ENCODE measurements at regions not wholly inside any gene's neighbourhood (a gene's known extent, or its start where the extent isn't known, plus 50 kb on each side); places are given as distances from the start of the nearest gene placed in this dataset.

- no peak for DNase-seq
Measured at GRCh38 chr18:41617647-41618046, 337.4 kb upstream of the PIK3C3 start.

GRCh38 chr18:41613003-41613609 is 341.9 kb upstream of the PIK3C3 start:
- no peak for DNase-seq

DNA sequence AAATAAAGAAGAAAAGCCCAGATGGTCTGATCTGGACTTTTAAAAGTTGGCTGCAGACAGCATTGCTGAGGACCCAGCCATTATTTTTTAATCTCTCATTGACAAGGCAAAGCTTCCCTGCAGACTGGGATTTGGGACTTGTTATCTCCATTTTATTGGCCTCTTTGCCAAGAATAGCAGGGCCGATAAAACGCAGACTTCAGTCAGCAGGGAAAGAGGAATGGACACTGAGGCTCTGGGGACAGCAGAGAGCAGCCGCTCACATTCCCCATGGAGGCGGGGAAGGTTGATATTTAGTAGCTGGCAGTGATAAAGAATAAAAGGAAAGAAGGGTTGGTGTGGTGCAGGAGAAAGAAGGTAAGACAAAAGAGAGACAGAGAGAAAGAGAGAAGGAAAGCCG is 350.1 kb upstream of the PIK3C3 start:
- DNase-seq = no peak

GRCh38 chr18:41602034-41602433 is 353.0 kb upstream of the PIK3C3 start:
- no peak for DNase-seq

GRCh38 chr18:41600693-41601391 is 354.2 kb upstream of the PIK3C3 start:
- no peak for DNase-seq

- DNase-seq = no peak
Measured at GRCh38 chr18:41599466-41599865, 355.6 kb upstream of the PIK3C3 start.

DNA sequence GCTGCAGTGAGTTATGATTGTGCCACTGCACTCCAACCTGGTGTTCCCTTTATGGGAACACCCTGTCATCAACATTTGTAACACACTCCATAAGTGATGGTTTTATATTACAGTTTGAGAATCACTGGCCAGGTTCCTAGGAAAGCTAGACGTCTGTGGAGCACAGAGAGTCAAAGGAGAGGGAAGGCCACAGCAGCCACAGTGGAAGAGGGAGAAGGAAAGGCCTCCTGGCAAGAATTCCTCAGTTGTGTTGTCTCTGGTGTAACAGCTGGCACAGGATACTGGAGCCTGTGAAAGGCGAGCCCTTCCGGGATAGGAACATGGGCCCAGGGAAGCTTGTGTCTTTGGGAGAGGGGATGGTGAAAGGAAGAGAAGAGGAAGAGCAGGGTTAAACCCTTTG is 360.5 kb upstream of the PIK3C3 start:
- no peak for DNase-seq

- no peak for DNase-seq
Measured at GRCh38 chr18:41593171-41593675, 361.8 kb upstream of the PIK3C3 start.

DNA sequence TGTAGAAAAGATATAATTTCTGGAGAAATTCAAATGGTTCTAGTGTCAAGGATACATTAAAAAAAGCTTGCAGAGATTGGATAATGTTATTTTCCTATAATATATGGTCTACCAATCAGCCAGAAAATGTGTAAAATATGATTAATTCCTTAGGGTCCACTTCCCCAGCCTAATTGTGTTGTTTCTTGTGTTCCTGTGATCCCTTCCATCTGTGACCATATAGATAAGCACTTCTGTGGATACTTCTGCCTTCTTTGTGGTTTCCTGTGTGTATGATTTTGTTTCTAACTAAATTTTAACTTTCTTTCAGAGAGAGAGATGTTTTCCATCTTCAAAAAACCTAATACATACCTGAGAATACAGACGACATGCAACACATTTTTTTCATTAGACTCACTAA is 367.1 kb upstream of the PIK3C3 start:
- DNase-seq = no peak

DNA sequence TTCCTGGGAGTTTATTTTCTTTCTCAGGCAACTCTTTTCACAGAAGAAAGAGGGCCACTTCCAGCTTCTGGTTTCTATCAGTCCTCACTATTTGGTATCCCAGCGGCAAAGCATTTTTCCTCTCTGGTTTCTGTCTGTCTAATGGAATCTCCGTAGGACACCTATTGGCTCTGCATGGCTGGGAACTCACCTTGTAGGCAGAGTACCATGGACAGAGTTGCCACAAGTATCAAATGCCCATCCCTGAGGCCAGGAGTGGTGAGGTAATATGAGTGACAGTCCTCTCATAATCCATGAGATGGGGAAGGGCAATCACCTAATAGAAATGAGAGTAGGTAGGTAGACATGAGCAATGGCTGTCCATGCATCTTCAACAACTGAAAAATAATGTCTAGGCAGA is 369.5 kb upstream of the PIK3C3 start:
- DNase-seq = no peak

DNA sequence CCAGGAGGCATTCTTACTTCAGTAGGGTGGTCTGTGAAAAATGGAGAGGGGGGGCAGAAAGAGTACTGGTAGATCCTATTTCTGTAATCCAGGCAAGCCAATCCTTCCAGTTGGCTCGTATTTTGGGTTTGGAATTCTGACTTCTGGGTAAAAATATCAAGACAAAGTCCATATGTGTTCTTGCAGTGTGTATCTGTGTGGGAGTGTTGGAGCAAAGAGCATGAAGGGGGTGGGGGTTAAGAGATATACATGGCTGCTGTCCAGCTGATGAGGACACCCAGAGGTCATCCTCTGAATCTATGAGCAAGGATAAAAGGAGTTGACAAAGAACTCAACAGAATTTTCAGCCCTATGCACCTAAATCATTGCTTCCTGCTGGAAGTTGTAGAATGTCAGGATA is 375.8 kb upstream of the PIK3C3 start:
- no peak for DNase-seq

DNA sequence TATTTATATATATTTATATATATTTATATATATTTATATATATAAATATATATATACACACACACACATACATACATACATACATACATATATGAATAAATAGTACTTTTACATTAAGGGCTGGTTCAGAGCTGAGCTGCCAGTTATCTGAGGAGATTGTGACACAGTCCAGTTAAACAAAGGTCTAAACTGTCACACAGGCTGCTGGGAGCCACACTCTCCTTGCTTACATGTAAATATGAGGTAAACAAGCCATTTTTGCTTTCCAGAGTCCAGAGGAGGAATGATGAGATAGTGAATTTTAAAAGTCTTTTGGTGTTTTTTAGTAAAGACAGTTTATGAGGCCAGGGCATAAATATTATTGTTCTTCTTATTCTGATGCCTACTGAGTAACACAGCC is 377.5 kb upstream of the PIK3C3 start:
- DNase-seq = no peak

DNA sequence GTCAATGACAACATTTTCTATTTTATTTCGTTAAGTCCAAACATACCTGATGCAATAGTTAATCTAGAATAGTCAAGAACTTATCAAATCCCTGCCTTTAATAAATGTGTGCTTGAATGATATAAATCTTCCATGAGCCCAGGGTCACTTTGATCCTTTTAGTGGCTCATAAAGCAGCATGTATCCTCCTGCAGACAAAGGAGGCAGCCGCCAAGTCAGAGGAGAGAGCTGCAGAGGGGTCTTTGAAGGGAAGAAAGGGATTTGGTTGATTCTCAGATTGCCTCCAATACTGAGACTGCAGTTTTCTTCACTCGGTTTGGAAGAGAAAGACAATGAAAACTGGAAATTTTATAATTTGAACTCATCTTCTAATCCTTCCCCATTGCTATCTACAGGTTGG is 378.4 kb upstream of the PIK3C3 start:
- no peak for DNase-seq

GRCh38 chr18:41569867-41570266 is 385.2 kb upstream of the PIK3C3 start:
- DNase-seq = no peak

DNA sequence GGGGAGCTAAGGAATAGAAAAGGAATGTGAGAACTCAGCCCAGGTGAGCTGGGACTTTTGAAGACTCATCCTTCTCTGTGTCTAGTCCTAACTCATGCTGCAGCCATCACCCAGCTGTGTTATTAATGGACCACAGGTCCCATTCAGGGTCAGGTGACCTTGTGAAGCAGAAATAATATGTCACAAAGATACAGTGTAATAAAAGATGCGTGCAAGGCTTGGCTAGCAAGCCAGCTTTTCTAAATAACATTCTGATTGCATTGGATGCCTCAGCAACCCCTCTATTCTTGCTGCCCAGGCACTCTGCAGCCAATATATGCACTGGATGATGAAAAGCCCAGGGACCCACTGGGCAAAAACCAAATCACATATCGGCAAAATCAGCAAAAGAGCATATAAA is 393.1 kb upstream of the PIK3C3 start:
- DNase-seq = no peak

GRCh38 chr18:41558715-41559114 is 396.3 kb upstream of the PIK3C3 start:
- no peak for DNase-seq

DNA sequence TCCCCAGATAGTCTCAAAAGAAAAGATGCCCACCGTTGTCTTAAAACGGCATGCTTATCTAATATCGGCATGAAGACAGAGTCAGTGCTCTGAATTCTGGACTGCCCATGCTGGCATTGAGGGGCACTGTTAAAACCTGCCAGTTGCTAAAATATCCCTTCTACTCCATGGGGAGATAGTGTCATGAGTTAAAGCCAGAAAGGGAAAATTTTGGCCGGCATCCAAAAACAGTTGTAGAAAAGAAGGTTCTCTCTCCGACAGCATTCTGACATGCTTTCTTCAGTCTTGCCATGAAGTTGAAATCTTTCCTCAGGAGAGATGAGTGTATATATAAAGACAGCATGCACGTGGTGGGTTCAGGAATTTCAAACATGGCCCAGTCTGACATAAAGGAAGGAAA is 401.3 kb upstream of the PIK3C3 start:
- DNase-seq = no peak

DNA sequence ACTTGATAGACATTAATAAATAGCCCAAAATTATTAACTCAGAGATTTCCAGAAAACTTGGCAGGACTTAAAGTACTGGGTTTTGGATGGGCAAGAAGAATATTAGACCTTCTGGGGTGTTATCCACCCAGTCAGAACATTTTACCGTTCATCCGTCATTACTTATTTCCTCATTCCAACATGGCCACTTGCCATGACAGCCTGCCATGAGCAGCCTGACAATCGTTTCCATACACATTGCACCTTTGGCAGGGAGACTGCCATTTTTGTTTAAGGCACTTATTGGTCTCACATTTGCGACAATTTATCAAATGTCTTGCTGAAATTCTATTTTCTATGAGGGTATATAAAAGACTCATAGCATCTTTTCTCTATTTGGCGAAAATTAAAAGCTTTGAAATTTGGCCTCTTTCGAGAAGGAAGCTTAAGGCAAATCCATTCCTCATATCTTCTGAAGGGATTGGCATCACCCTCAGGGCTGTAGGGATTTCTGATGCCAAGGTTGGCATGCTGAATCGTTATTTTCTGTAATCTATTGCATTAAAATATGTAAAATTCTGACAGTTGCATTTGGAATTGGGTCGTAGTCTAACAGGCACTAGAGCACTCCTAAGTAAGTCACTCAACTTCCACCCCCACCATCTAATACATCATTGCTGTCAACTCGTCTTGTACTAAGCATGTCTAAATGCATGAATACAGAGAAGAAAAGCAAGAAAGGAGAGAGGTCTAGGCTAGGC is 406.3 kb upstream of the PIK3C3 start:
- DNase-seq = no peak

DNA sequence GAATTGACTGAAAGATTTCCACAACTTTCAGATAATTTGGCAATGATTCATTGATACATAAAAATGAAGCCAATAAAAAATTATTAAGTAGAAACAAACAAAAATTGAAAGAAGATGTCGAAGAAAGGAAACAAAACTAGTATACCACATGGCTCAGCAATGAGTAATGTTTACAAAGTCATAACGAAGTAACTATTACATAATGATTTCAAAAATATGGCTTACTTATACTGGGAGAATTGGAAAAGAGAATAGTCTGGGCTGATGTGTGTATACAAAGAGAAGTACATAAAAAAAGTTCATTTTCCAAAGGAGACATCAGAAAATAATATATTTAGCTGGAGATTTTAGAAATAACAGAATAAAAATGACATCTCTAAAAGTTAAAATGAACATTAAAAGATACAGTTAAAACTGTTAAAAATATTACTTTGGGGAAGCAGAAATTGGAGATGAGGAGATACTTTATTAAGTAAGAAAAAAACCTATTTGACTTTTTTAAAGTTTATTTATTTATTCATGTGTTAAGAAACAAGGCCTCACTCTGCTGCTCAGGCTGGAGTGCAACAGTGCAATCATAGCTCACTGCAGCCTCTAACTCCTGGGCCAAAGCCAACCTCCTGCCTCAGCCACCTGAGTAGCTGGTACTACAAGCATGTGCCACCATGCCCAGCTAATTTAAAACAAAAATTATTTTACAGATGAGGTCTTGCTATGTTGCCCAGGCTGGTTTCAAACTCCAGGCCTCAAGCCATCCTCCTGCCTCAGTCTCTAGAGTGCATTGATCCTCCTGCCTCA is 409.7 kb upstream of the PIK3C3 start:
- DNase-seq = no peak

DNA sequence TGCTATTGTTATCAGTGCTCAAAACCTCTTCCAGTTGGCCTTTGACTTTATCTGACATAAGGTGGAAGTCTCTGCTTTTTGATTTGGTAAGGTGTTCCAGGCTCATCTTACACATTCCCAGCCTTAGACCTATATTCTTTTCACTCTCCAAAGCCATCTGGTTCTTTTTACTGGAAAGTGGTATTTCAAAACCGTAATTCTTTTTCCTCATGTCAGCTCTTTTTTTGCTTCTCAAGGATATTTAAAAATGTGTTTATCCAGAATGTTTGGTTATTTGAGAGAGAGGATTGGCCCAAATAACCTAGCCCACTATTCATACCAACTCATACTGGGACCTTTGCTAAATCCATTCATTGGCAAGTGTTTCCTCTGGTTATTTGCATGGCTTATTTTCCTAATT is 411.2 kb upstream of the PIK3C3 start:
- DNase-seq = no peak

DNA sequence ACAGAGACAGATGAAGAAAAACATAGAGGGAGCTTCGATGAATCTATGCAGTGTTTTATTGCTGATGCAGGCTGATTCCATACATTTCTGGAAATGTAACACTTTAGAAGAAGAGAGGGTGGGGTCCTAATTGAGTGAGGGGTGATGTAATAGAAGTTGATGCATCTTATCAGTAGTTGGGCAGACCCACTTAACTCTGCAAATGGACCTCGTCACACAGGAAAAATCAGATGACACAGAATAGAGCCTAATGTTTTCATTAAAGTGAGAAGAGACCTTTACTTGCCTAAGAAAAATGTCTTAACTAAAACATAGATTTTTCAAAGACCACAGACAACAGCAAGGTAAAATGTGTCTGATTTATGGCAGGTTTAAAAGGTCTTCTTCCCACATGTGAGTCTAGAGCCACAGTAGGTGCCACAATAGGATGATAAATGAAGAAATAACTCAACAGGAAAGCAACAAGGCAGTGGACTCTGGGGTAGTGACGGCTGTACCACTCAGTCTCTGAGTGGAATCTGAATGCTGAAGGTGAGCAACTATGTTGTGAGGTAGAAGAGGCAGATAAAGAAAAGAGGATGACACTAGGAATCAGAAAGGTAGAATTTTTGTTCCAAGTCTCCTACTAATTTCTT is 414.7 kb upstream of the PIK3C3 start:
- DNase-seq = no peak

DNA sequence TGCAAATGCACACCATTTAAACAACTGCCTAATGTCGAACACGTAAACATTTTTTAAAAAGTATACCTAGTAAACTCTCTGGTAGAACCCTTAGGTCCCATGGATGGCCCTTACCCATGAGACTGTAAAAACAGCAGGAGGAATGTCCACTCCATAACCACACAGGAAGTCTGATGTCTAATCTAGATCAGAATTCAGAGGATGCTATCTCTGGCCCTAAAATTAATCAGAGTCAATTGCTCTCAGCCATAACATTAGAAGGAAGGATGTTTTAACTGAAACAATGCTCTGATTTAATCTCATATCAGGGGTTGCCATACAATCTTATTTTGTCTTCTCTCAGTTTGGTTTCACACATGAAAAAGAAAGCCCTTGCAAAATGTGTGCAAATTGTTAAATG is 416.3 kb upstream of the PIK3C3 start:
- no peak for DNase-seq

DNA sequence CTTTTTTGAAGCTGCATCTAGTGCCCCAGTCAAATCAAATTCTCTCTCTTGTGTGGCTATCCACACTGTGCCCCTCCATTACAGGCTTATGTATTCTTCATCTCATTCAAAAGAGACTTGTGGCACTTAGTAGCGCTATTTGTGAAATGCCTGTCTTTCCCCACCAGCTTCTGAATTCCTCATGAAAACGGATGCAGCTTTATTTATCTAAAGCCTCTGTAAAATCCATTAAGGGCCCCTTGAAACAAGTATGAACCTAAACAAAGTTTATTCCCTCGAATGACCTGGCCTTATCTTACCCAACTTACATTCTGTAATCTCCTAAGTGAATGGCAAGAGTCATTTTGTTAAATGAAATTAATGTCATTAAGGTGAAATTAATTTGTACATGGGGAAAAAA is 417.4 kb upstream of the PIK3C3 start:
- no peak for DNase-seq
